ENCODE measurements at regions not wholly inside any gene's neighbourhood (a gene's known extent, or its start where the extent isn't known, plus 50 kb on each side); places are given as distances from the start of the nearest gene placed in this dataset.
A peak's percentile ranks its signal among the peaks of the same experiment; 100 is the strongest.

- no peaks in the 10 kb centered on the region for H3K27me3 ChIP-seq (ENCODE audit: control insufficient read depth, insufficient read depth, low read length)
- no peak for TF ChIP-seq CTCF (IDR thresholded peaks at IDR 0.05; ENCODE audit: insufficient read depth, low read depth, low read length)
- H3K4me3 ChIP-seq (ENCODE audit: low read depth, low read length): no peak overlapping the region
- H3K36me3 ChIP-seq (ENCODE audit: control insufficient read depth, insufficient read depth, low read length): no peaks in the 10 kb centered on the region
- CTCF ChIA-PET: no interaction called here
- peak; percentile 71 for DNase-seq (ENCODE audit: low read depth)
- POLR2A ChIA-PET: no interaction called here
Observed at GRCh38 chr1:241411776-241412338, 54.9 kb upstream of the RGS7 start.

- no peaks in the 10 kb centered on the region for H3K36me3 ChIP-seq (ENCODE audit: control insufficient read depth, insufficient read depth, low read length)
- H3K27me3 ChIP-seq (ENCODE audit: control insufficient read depth, insufficient read depth, low read length): peaks cover 1% of the 10 kb centered on the region; the same call in 1 of the 2 replicates
- DNase-seq (ENCODE audit: low read depth): peak; percentile 29
- ChIA-PET CTCF (interaction anchor here (0.5 kb wide), 1 partner anchor 274 kb away, joined by 3 read pairs; no protein-coding TSS in a partner anchor), POLR2A (no interaction called here)
- TF ChIP-seq CTCF (IDR thresholded peaks at IDR 0.05; ENCODE audit: insufficient read depth, low read depth, low read length): no peak
- H3K4me3 ChIP-seq (ENCODE audit: low read depth, low read length): no peak overlapping the region
Observed at GRCh38 chr1:241411056-241411775, 54.2 kb upstream of the RGS7 start.

GRCh38 chr1:241408170-241408569, 51.2 kb upstream of the RGS7 start:
- Histone ChIP-seq H3K4me3 (ENCODE audit: low read depth, low read length) (no peak overlapping the region), H3K36me3 (ENCODE audit: control insufficient read depth, insufficient read depth, low read length) (no peaks in the 10 kb centered on the region), H3K27me3 (ENCODE audit: control insufficient read depth, insufficient read depth, low read length) (peaks cover 1% of the 10 kb centered on the region; the same call in 1 of the 2 replicates)
- ChIA-PET CTCF (no interaction called here), POLR2A (no interaction called here)
- no peak; the same call in 1 of the 2 replicates for TF ChIP-seq CTCF (IDR thresholded peaks at IDR 0.05; ENCODE audit: insufficient read depth, low read depth, low read length)
- no peak for DNase-seq (ENCODE audit: low read depth)

Measured in BJ (cell line).